Neuronal stem cell (in vitro differentiated cells): ENCODE measurements at regions not wholly inside any gene's neighbourhood (a gene's known extent, or its start where the extent isn't known, plus 50 kb on each side); places are given as distances from the start of the nearest gene placed in this dataset.

Experiments used
- DNase-seq: peaks from one replicate; pipeline ENCODE4 v3.0.0-alpha.2; 2013; ENCODE audit warnings: low spot score
- H2AFZ ChIP-seq: one replicate; pipeline ENCODE4 v1.6.1; 2013; ENCODE audit warnings: mild to moderate bottlenecking, low read length, inconsistent platforms
- H2AK5ac ChIP-seq: 2 replicates; pipeline ENCODE4 v1.6.1; 2013; ENCODE audit warnings: low read depth, mild to moderate bottlenecking, inconsistent platforms, low read length, moderate library complexity, mixed read lengths
- H2BK120ac ChIP-seq: 2 replicates; pipeline ENCODE4 v1.6.1; 2013; ENCODE audit warnings: low read depth, mild to moderate bottlenecking, inconsistent platforms, low read length, moderate library complexity, mixed read lengths
- H2BK12ac ChIP-seq: one replicate; pipeline ENCODE4 v1.6.1; 2013; ENCODE audit warnings: low read length, inconsistent platforms
- H2BK15ac ChIP-seq: 2 replicates; pipeline ENCODE4 v1.6.1; 2013; ENCODE audit warnings: mild to moderate bottlenecking, low read length, inconsistent platforms, mixed read lengths
- H2BK5ac ChIP-seq: one replicate; pipeline ENCODE4 v1.6.1; 2013; ENCODE audit warnings: inconsistent platforms, mild to moderate bottlenecking, low read length, moderate library complexity
- H3K14ac ChIP-seq: one replicate; pipeline ENCODE4 v1.6.1; 2013; ENCODE audit warnings: low read length, inconsistent platforms
- H3K18ac ChIP-seq: 2 replicates; pipeline ENCODE4 v1.6.1; 2013; ENCODE audit warnings: low read length, inconsistent platforms
- H3K23ac ChIP-seq: 2 replicates; pipeline ENCODE4 v1.6.1; 2013; ENCODE audit warnings: low read depth, mild to moderate bottlenecking, mixed read lengths, low read length, inconsistent platforms; ENCODE audit not compliant: poor library complexity
- H3K27ac ChIP-seq: replicated peaks from 3 replicates; pipeline ENCODE4 v1.5.1; 2013; ENCODE audit warnings: low read length, inconsistent platforms
- H3K27me3 ChIP-seq, 3 experiments: 2 replicates each; pipeline ENCODE4 v1.6.1; 2013; ENCODE audit warnings: low read length in 3 of 3, mild to moderate bottlenecking in 2 of 3, inconsistent platforms in 1 of 3, low read depth in 1 of 3, mixed read lengths in 1 of 3, moderate library complexity in 1 of 3; ENCODE audit not compliant: control insufficient read depth in 3 of 3, insufficient read depth in 3 of 3
- H3K36me3 ChIP-seq, 2 donors: replicated peaks in 1 of 2; 2 replicates each; pipeline ENCODE4 v1.6.1; 2013; ENCODE audit warnings: low read length in 2 of 2; ENCODE audit not compliant: control insufficient read depth in 2 of 2, insufficient read depth in 2 of 2
- H3K4ac ChIP-seq: 2 replicates; pipeline ENCODE4 v1.6.1; 2013; ENCODE audit warnings: inconsistent platforms, mild to moderate bottlenecking, low read length, moderate library complexity
- H3K4me1 ChIP-seq, 2 donors: 1 replicate in 1 of 2; 2 replicates in 1 of 2; pipeline ENCODE4 v1.6.1; 2013; ENCODE audit warnings: low read length in 2 of 2, low read depth in 1 of 2; ENCODE audit not compliant: control insufficient read depth in 2 of 2, insufficient read depth in 1 of 2
- H3K4me2 ChIP-seq: one replicate; pipeline ENCODE4 v1.6.1; 2013; ENCODE audit warnings: mild to moderate bottlenecking, low read length, inconsistent platforms; ENCODE audit not compliant: insufficient read depth, poor library complexity, severe bottlenecking
- H3K4me3 ChIP-seq, 2 donors: 2 replicates each; pipeline ENCODE4 v1.5.1; 2013; ENCODE audit warnings: low read length in 2 of 2, mild to moderate bottlenecking in 2 of 2, inconsistent platforms in 1 of 2, moderate library complexity in 1 of 2
- H3K79me1 ChIP-seq: one replicate; pipeline ENCODE4 v1.6.1; 2013; ENCODE audit warnings: low read depth, mild to moderate bottlenecking, inconsistent platforms, low read length, moderate library complexity
- H3K9ac ChIP-seq: one replicate; pipeline ENCODE4 v1.6.1; 2013; ENCODE audit warnings: mild to moderate bottlenecking, low read depth, low read length, inconsistent platforms; ENCODE audit not compliant: poor library complexity
- H3K9me3 ChIP-seq, 2 donors: replicated peaks in 1 of 2; 2 replicates each; pipeline versions ENCODE3 to v1.6.1; 2013; ENCODE audit warnings: low read length in 2 of 2, mild to moderate bottlenecking in 2 of 2, inconsistent platforms in 1 of 2, low read depth in 1 of 2, mixed read lengths in 1 of 2, moderate library complexity in 1 of 2; ENCODE audit not compliant: control insufficient read depth in 2 of 2, insufficient read depth in 1 of 2
- H4K8ac ChIP-seq: one replicate; pipeline ENCODE4 v1.6.1; 2013; ENCODE audit warnings: low read depth, mild to moderate bottlenecking, inconsistent platforms, low read length, moderate library complexity
- H4K91ac ChIP-seq: one replicate; pipeline ENCODE4 v1.6.1; 2013; ENCODE audit warnings: low read length, low read depth, mild to moderate bottlenecking, inconsistent platforms; ENCODE audit not compliant: poor library complexity
- WGBS, 2 donors: extraction: QIAGEN DNeasy Blood & Tissue Kit; methylation state at CpG; one replicate each; pipeline ENCODE4 v1.1.7; 2013; ENCODE audit warnings: missing lambda C conversion rate in 2 of 2, mixed read lengths in 1 of 2; ENCODE audit not compliant: insufficient read length in 2 of 2, insufficient replicate concordance in 1 of 2; ENCODE audit errors: extremely low coverage in 2 of 2; 5-methylcytosine and 5-hydroxymethylcytosine counted together

GRCh38 chr20:4350096-4350495 lies 101.0 kb upstream of the ADRA1D start:
- H2BK12ac ChIP-seq, result no peak overlapping the region
- H4K8ac ChIP-seq, result no peak overlapping the region
- H4K91ac ChIP-seq, result no peak overlapping the region
- no peak overlapping the region for H3K4me3 ChIP-seq
- WGBS, 2 donors, result no CpG with 5 or more reads among the region's 1 CpG
- H3K4me2 ChIP-seq, result no peak overlapping the region
- no peaks in the 10 kb centered on the region for H3K4me1 ChIP-seq
- H3K36me3 ChIP-seq, result no peaks in the 10 kb centered on the region
- no peaks in the 10 kb centered on the region for H3K9me3 ChIP-seq
- no peak overlapping the region for H3K4ac ChIP-seq
- H2BK120ac ChIP-seq, result no peak overlapping the region
- no peak overlapping the region for H3K27ac ChIP-seq
- peaks cover 0 to 5% (median 0%) of the 10 kb centered on the region in 3 experiments for H3K27me3 ChIP-seq
- H2AFZ ChIP-seq, result no peak overlapping the region
- H2AK5ac ChIP-seq, result no peak overlapping the region
- H2BK15ac ChIP-seq, result no peak overlapping the region
- DNase-seq, result no peak
- no peak overlapping the region for H3K9ac ChIP-seq
- H3K18ac ChIP-seq, result no peak overlapping the region
- no peaks in the 10 kb centered on the region for H3K79me1 ChIP-seq
- no peak overlapping the region for H3K14ac ChIP-seq
- H2BK5ac ChIP-seq, result no peak overlapping the region
- no peak overlapping the region for H3K23ac ChIP-seq

DNA sequence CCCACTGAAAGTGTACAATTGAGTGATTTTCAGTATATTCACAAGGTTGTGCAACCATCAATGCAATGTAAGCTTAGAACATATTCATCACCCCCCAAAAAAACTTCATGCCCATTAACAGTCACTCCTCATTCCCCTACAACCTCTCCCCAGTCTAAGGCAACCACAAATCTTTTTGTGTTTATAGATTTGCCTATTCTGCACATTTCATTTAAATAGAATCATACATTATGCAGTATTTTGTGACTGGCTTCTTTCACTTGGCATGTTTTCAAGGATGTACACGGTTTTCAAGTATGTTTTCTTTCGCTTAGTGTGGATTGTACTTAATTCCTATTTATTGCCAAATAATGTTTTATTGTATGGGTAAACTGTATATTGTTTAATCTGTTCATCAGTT lies 95.6 kb upstream of the ADRA1D start:
- Histone ChIP-seq H3K4me3 (no peak overlapping the region), H3K14ac (no peak overlapping the region), H3K36me3 (no peaks in the 10 kb centered on the region), H4K8ac (no peak overlapping the region), H2BK120ac (no peak overlapping the region), H2AFZ (no peak overlapping the region), H3K4me2 (no peak overlapping the region), H3K27me3 (peaks cover 0 to 2% (median 0%) of the 10 kb centered on the region in 3 experiments), H2BK15ac (no peak overlapping the region), H3K9me3 (no peaks in the 10 kb centered on the region), H3K9ac (no peak overlapping the region), H2AK5ac (no peak overlapping the region), H3K4ac (no peak overlapping the region), H4K91ac (no peak overlapping the region), H2BK5ac (no peak overlapping the region), H3K23ac (no peak overlapping the region), H3K79me1 (no peaks in the 10 kb centered on the region), H2BK12ac (no peak overlapping the region), H3K4me1 (peaks cover 0 to 3% of the 10 kb centered on the region in 2 donors), H3K27ac (no peak overlapping the region), H3K18ac (no peak overlapping the region)
- no CpG with 5 or more reads among the region's 2 CpGs for WGBS, 2 donors
- DNase-seq, result no peak

GRCh38 chr20:4342609-4343008 lies 93.5 kb upstream of the ADRA1D start:
- Histone ChIP-seq H2BK120ac (no peak overlapping the region), H3K27me3 (peaks cover 0 to 2% (median 0%) of the 10 kb centered on the region in 3 experiments), H3K14ac (no peak overlapping the region)

DNA sequence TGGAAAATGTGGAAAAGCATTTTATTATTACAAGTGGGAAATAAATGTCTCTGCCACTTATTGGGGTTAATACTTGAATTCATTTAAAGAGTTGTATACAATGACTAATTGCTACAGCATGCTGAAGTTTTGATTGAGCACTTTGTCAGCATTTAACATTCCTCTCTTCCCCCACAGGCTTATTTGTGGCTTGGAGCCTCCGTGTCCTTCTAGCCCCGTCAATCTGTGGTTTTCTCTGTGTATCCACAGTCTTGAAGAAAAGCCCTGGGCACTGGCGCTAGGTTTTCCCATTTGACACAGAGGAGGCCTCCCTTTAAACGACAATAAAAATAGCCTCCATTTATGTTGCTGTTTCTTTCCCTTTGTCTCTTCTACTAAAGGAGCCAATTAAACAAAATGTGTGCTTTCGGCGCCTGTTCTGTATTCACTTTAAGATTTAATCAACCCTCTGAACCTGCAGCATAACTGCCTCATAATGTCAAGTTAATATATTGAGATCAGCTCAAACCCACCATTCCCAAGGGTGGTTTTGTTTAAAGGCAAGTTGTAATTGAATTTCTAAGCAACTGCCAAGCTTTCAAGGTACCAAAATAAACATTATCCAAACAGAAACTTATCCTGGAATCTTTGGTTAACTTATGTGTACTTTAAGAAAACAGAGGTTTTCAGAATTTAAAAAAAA lies 92.9 kb upstream of the ADRA1D start:
- Histone ChIP-seq H3K9ac (no peak overlapping the region), H2AK5ac (no peak overlapping the region), H3K4me2 (no peak overlapping the region), H3K4me3 (no peak overlapping the region), H2AFZ (no peak overlapping the region), H3K27me3 (peaks cover 0 to 2% (median 0%) of the 10 kb centered on the region in 3 experiments), H4K8ac (no peak overlapping the region), H2BK15ac (no peak overlapping the region), H3K18ac (no peak overlapping the region), H3K14ac (no peak overlapping the region), H3K4ac (no peak overlapping the region), H2BK120ac (no peak overlapping the region), H3K23ac (no peak overlapping the region), H3K36me3 (no peaks in the 10 kb centered on the region), H2BK5ac (no peak overlapping the region), H3K27ac (no peak overlapping the region), H4K91ac (no peak overlapping the region), H2BK12ac (no peak overlapping the region), H3K4me1 (peaks cover 0 to 3% of the 10 kb centered on the region in 2 donors), H3K9me3 (no peaks in the 10 kb centered on the region), H3K79me1 (no peaks in the 10 kb centered on the region)
- no peak for DNase-seq
- WGBS, 2 donors, result no CpG with 5 or more reads among the region's 6 CpGs

More at GRCh38 chr20:4342609-4343008, 93.5 kb upstream of the ADRA1D start:
- Histone ChIP-seq H2BK12ac (no peak overlapping the region), H3K23ac (no peak overlapping the region), H3K4me2 (no peak overlapping the region), H2BK5ac (no peak overlapping the region), H3K9me3 (no peaks in the 10 kb centered on the region), H4K91ac (no peak overlapping the region), H2AFZ (no peak overlapping the region), H3K79me1 (no peaks in the 10 kb centered on the region), H3K4ac (no peak overlapping the region), H3K18ac (no peak overlapping the region), H2AK5ac (no peak overlapping the region), H3K36me3 (no peaks in the 10 kb centered on the region), H3K4me3 (no peak overlapping the region), H3K4me1 (peaks cover 0 to 3% of the 10 kb centered on the region in 2 donors), H3K9ac (no peak overlapping the region), H2BK15ac (no peak overlapping the region), H4K8ac (no peak overlapping the region), H3K27ac (no peak overlapping the region)
- DNase-seq, result no peak
- no CpG with 5 or more reads among the region's 2 CpGs for WGBS, 2 donors
